Keratinocyte (primary cell): ENCODE measurements at regions not wholly inside any gene's neighbourhood (a gene's known extent, or its start where the extent isn't known, plus 50 kb on each side); places are given as distances from the start of the nearest gene placed in this dataset.

Source experiments
- EZH2 ChIP-seq: IDR thresholded peaks from one replicate; pipeline ENCODE4 v1.6.1; 2012; ENCODE audit warnings: inconsistent platforms, mild to moderate bottlenecking, low read length, moderate library complexity
- TF ChIP-seq, protein P1 (sequence below), 3 experiments: IDR thresholded peaks in 1 of 3; conservative IDR thresholded peaks in 1 of 3; optimal IDR thresholded peaks in 1 of 3; 2 replicates in 2 of 3; 3 replicates in 1 of 3; pipeline versions ENCODE3 to v1.5.1; 2011; ENCODE audit warnings: low read length in 3 of 3, mild to moderate bottlenecking in 3 of 3, moderate library complexity in 2 of 3, control low read depth in 1 of 3, inconsistent platforms in 1 of 3; ENCODE audit not compliant: insufficient read depth in 2 of 3; ENCODE audit errors: extremely low read depth in 1 of 3

DNA sequence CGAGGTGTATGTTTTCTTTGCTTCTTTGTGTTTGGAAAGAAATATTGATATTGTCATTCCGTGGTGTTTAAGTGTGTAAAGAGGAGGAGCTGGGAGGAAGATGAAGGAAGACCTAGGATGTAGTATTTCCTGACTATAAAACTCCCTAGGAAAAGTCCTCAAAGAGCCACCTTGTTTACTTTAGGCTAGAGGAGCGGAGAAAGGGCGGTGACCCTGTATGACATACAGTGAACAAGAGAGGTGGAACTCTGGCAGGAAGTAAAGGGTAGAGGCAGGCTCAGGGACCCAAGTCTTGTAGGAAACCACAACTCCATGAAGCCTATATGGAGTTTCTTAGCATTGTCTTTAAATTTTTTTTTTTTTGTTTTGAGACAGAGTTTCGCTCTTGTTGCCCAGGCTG, 303.9 kb downstream of the DOCK8 start:
- TF ChIP-seq, protein P1, sequence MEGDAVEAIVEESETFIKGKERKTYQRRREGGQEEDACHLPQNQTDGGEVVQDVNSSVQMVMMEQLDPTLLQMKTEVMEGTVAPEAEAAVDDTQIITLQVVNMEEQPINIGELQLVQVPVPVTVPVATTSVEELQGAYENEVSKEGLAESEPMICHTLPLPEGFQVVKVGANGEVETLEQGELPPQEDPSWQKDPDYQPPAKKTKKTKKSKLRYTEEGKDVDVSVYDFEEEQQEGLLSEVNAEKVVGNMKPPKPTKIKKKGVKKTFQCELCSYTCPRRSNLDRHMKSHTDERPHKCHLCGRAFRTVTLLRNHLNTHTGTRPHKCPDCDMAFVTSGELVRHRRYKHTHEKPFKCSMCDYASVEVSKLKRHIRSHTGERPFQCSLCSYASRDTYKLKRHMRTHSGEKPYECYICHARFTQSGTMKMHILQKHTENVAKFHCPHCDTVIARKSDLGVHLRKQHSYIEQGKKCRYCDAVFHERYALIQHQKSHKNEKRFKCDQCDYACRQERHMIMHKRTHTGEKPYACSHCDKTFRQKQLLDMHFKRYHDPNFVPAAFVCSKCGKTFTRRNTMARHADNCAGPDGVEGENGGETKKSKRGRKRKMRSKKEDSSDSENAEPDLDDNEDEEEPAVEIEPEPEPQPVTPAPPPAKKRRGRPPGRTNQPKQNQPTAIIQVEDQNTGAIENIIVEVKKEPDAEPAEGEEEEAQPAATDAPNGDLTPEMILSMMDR (optimal IDR thresholded peaks at IDR 0.05 in 1 of 3, IDR thresholded peaks at IDR 0.05 in 1 of 3, conservative IDR thresholded peaks at IDR 0.05 in 1 of 3; ENCODE audit: extremely low read depth in 1 of 3, insufficient read depth in 2 of 3, low read length in 3 of 3): no peak
- TF ChIP-seq EZH2: no peak
